ENCODE measurements at regions not wholly inside any gene's neighbourhood (a gene's known extent, or its start where the extent isn't known, plus 50 kb on each side); places are given as distances from the start of the nearest gene placed in this dataset.
A peak's percentile ranks its signal among the peaks of the same experiment; 100 is the strongest.

- Histone ChIP-seq H3K27me3 (no peaks in the 10 kb centered on the region), H3K4me3 (no peak overlapping the region), H3K36me3 (no peaks in the 10 kb centered on the region), H3K9me3 (replicated peaks) (no peaks in the 10 kb centered on the region), H3K4me1 (peaks cover 5% of the 10 kb centered on the region), H3K27ac (no peak overlapping the region)
- DNase-seq = no peak
Observed at GRCh38 chr12:79534029-79534867, 156.5 kb downstream of the PAWR start.

- H3K4me1 ChIP-seq = peaks cover 5% of the 10 kb centered on the region
- no peaks in the 10 kb centered on the region for H3K9me3 ChIP-seq (replicated peaks)
- no peaks in the 10 kb centered on the region for H3K27me3 ChIP-seq
- DNase-seq = peak in 1 of 2 experiments; percentile 9
- H3K27ac ChIP-seq = no peak overlapping the region
- H3K4me3 ChIP-seq = no peak overlapping the region
- H3K36me3 ChIP-seq = no peaks in the 10 kb centered on the region
Observed at GRCh38 chr12:79532907-79533288, 157.9 kb downstream of the PAWR start.

GRCh38 chr12:79531518-79531917, 159.2 kb downstream of the PAWR start:
- no peaks in the 10 kb centered on the region for H3K36me3 ChIP-seq
- no peaks in the 10 kb centered on the region for H3K9me3 ChIP-seq (replicated peaks)
- no peak overlapping the region for H3K27ac ChIP-seq
- peaks cover 5% of the 10 kb centered on the region for H3K4me1 ChIP-seq
- peak in 1 of 2 experiments; percentile 9 for DNase-seq
- H3K4me3 ChIP-seq = no peak overlapping the region
- no peaks in the 10 kb centered on the region for H3K27me3 ChIP-seq

- Histone ChIP-seq H3K27me3 (no peaks in the 10 kb centered on the region), H3K27ac (no peak overlapping the region), H3K4me1 (peaks cover 5% of the 10 kb centered on the region), H3K9me3 (replicated peaks) (no peaks in the 10 kb centered on the region), H3K36me3 (no peaks in the 10 kb centered on the region), H3K4me3 (no peak overlapping the region)
- no peak for DNase-seq
Observed at GRCh38 chr12:79527473-79527872, 163.3 kb downstream of the PAWR start.

GRCh38 chr12:79525357-79525756, 165.4 kb downstream of the PAWR start:
- DNase-seq = no peak
- no peaks in the 10 kb centered on the region for H3K4me1 ChIP-seq

GRCh38 chr12:79524507-79525148, 166.1 kb downstream of the PAWR start:
- no peak for DNase-seq
- no peaks in the 10 kb centered on the region for H3K27me3 ChIP-seq
- H3K36me3 ChIP-seq = no peaks in the 10 kb centered on the region
- no peaks in the 10 kb centered on the region for H3K4me1 ChIP-seq
- no peak overlapping the region for H3K4me3 ChIP-seq
- no peak overlapping the region for H3K27ac ChIP-seq
- no peaks in the 10 kb centered on the region for H3K9me3 ChIP-seq (replicated peaks)

More at GRCh38 chr12:79525357-79525756, 165.4 kb downstream of the PAWR start:
- Histone ChIP-seq H3K36me3 (no peaks in the 10 kb centered on the region), H3K27ac (no peak overlapping the region), H3K9me3 (replicated peaks) (no peaks in the 10 kb centered on the region), H3K27me3 (no peaks in the 10 kb centered on the region), H3K4me3 (no peak overlapping the region)

GRCh38 chr12:79522989-79523386, 167.8 kb downstream of the PAWR start:
- Histone ChIP-seq H3K27ac (no peak overlapping the region), H3K4me3 (no peak overlapping the region), H3K36me3 (no peaks in the 10 kb centered on the region), H3K4me1 (no peaks in the 10 kb centered on the region), H3K27me3 (no peaks in the 10 kb centered on the region), H3K9me3 (replicated peaks) (no peaks in the 10 kb centered on the region)
- DNase-seq = no peak

GRCh38 chr12:79522257-79522988, 168.3 kb downstream of the PAWR start:
- no peak overlapping the region for H3K4me3 ChIP-seq
- no peaks in the 10 kb centered on the region for H3K4me1 ChIP-seq
- no peaks in the 10 kb centered on the region for H3K36me3 ChIP-seq

GRCh38 chr12:79521576-79521975, 169.2 kb downstream of the PAWR start:
- Histone ChIP-seq H3K4me3 (no peak overlapping the region), H3K9me3 (replicated peaks) (no peaks in the 10 kb centered on the region), H3K4me1 (no peaks in the 10 kb centered on the region), H3K27me3 (no peaks in the 10 kb centered on the region), H3K27ac (no peak overlapping the region), H3K36me3 (no peaks in the 10 kb centered on the region)
- DNase-seq = no peak

More at GRCh38 chr12:79522257-79522988, 168.3 kb downstream of the PAWR start:
- H3K9me3 ChIP-seq (replicated peaks) = no peaks in the 10 kb centered on the region
- no peak for DNase-seq
- no peak overlapping the region for H3K27ac ChIP-seq
- H3K27me3 ChIP-seq = no peaks in the 10 kb centered on the region

- no peaks in the 10 kb centered on the region for H3K27me3 ChIP-seq
- H3K4me1 ChIP-seq = no peaks in the 10 kb centered on the region
- DNase-seq = no peak
- no peaks in the 10 kb centered on the region for H3K36me3 ChIP-seq
- no peaks in the 10 kb centered on the region for H3K9me3 ChIP-seq (replicated peaks)
- no peak overlapping the region for H3K27ac ChIP-seq
- H3K4me3 ChIP-seq = no peak overlapping the region
Observed at GRCh38 chr12:79517363-79517762, 173.4 kb downstream of the PAWR start.

- H3K4me1 ChIP-seq = no peaks in the 10 kb centered on the region
- no peak for DNase-seq
- H3K27me3 ChIP-seq = no peaks in the 10 kb centered on the region
- H3K27ac ChIP-seq = no peak overlapping the region
- H3K9me3 ChIP-seq (replicated peaks) = no peaks in the 10 kb centered on the region
- no peak overlapping the region for H3K4me3 ChIP-seq
- no peaks in the 10 kb centered on the region for H3K36me3 ChIP-seq
Observed at GRCh38 chr12:79515530-79515935, 175.2 kb downstream of the PAWR start.

- Histone ChIP-seq H3K36me3 (no peaks in the 10 kb centered on the region), H3K4me1 (no peaks in the 10 kb centered on the region)
- no peak for DNase-seq
Observed at GRCh38 chr12:79514730-79515529, 175.8 kb downstream of the PAWR start.

GRCh38 chr12:79512068-79512467, 178.7 kb downstream of the PAWR start:
- Histone ChIP-seq H3K4me3 (no peak overlapping the region), H3K9me3 (replicated peaks) (no peaks in the 10 kb centered on the region), H3K36me3 (no peaks in the 10 kb centered on the region), H3K27me3 (no peaks in the 10 kb centered on the region), H3K4me1 (no peaks in the 10 kb centered on the region), H3K27ac (no peak overlapping the region)
- DNase-seq = no peak

More at GRCh38 chr12:79514730-79515529, 175.8 kb downstream of the PAWR start:
- Histone ChIP-seq H3K4me3 (no peak overlapping the region), H3K27ac (no peak overlapping the region), H3K9me3 (replicated peaks) (no peaks in the 10 kb centered on the region), H3K27me3 (no peaks in the 10 kb centered on the region)

GRCh38 chr12:79508622-79509021, 182.1 kb downstream of the PAWR start:
- no peaks in the 10 kb centered on the region for H3K4me1 ChIP-seq
- no peaks in the 10 kb centered on the region for H3K9me3 ChIP-seq (replicated peaks)
- H3K36me3 ChIP-seq = no peaks in the 10 kb centered on the region
- no peak overlapping the region for H3K4me3 ChIP-seq
- no peaks in the 10 kb centered on the region for H3K27me3 ChIP-seq
- no peak overlapping the region for H3K27ac ChIP-seq
- DNase-seq = no peak
